ENCODE measurements at regions not wholly inside any gene's neighbourhood (a gene's known extent, or its start where the extent isn't known, plus 50 kb on each side); places are given as distances from the start of the nearest gene placed in this dataset.

- Histone ChIP-seq H3K4me2 (ENCODE audit: insufficient read depth in 1 of 2, low read depth in 2 of 2, low read length in 2 of 2) (no peak overlapping the region), H3K27ac (ENCODE audit: low read depth, low read length) (no peak overlapping the region), H3K4ac (replicated peaks; ENCODE audit: insufficient read length, low read depth, low read length) (no peak overlapping the region), H4K5ac (ENCODE audit: insufficient read length, low read depth, low read length) (no peak overlapping the region), H3K9ac (replicated peaks in 1 of 4; ENCODE audit: extremely low read depth in 1 of 4, low read depth in 3 of 4, low read length in 3 of 4) (no peak overlapping the region), H4K8ac (ENCODE audit: extremely low read depth, insufficient read depth, low read length) (no peak overlapping the region), H2AFZ (ENCODE audit: low read length) (no peak overlapping the region), H2BK5ac (ENCODE audit: low read depth, low read length) (no peak overlapping the region), H3K23ac (ENCODE audit: insufficient read length) (no peak overlapping the region), H3K79me1 (ENCODE audit: low read depth, low read length) (no peaks in the 10 kb centered on the region), H3K9me3 (ENCODE audit: insufficient read depth in 2 of 2, low read depth in 1 of 2, low read length in 1 of 2) (no peaks in the 10 kb centered on the region), H2BK12ac (ENCODE audit: low read depth, low read length) (no peak overlapping the region), H3K4me3 (ENCODE audit: extremely low read depth in 1 of 4, insufficient read depth in 2 of 4, low read depth in 3 of 4, low read length in 4 of 4) (no peak overlapping the region), H3K4me1 (replicated peaks in 1 of 4; ENCODE audit: control insufficient read depth in 3 of 4, insufficient read depth in 4 of 4, low read length in 3 of 4) (peaks cover 0 to 5% (median 0%) of the 10 kb centered on the region in 4 experiments; a peak in 1 of 7 replicates), H4K20me1 (replicated peaks in 1 of 2; ENCODE audit: control insufficient read depth in 1 of 2, insufficient read depth in 2 of 2, low read length in 2 of 2) (no peaks in the 10 kb centered on the region), H2BK120ac (replicated peaks; ENCODE audit: low read depth, low read length) (no peak overlapping the region), H2BK15ac (ENCODE audit: low read length) (no peak overlapping the region), H3K23me2 (ENCODE audit: low read depth, low read length) (no peaks in the 10 kb centered on the region), H3K27me3 (replicated peaks in 1 of 4; ENCODE audit: control insufficient read depth in 3 of 4, extremely low read depth in 1 of 4, insufficient read depth in 3 of 4, low read length in 3 of 4) (no peaks in the 10 kb centered on the region), H3K36me3 (ENCODE audit: control insufficient read depth in 2 of 4, insufficient read depth in 4 of 4, low read length in 3 of 4) (no peaks in the 10 kb centered on the region), H2AK5ac (ENCODE audit: low read depth, low read length) (no peak overlapping the region), H3K14ac (ENCODE audit: insufficient read length) (no peak overlapping the region), H4K91ac (replicated peaks; ENCODE audit: insufficient read length, low read length) (no peak overlapping the region), H3K18ac (ENCODE audit: extremely low read depth, low read length) (no peak overlapping the region), H3K79me2 (ENCODE audit: control insufficient read depth in 1 of 2, insufficient read depth in 2 of 2, low read length in 2 of 2) (no peaks in the 10 kb centered on the region), H2BK20ac (ENCODE audit: low read length) (no peak overlapping the region), H3K56ac (replicated peaks; ENCODE audit: insufficient read length, low read depth, low read length) (no peak overlapping the region)
- 81% methylated on average over 8 of the region's 8 CpGs; no CpG with 5 or more reads in 1 of the 2 experiments for WGBS, 2 experiments (ENCODE audit: extremely low coverage in 1 of 2, insufficient coverage in 1 of 2, insufficient read length in 1 of 2, insufficient replicate concordance in 2 of 2, low coverage in 1 of 2, low lambda C conversion rate in 2 of 2, missing lambda C conversion rate in 1 of 2)
- POLR2A ChIA-PET (ENCODE audit: partially characterized antibody): no interaction called here
- no peak for DNase-seq (ENCODE audit: low read depth in 1 of 2, low spot score in 2 of 2)
- FAIRE-seq: no peak
- CTCF ChIA-PET (ENCODE audit: partially characterized antibody): interaction anchor here (0.5 to 4.6 kb wide), 17 partner anchors 9 to 591 kb away, joined by 3 to 49 read pairs (median 6); no protein-coding TSS in a partner anchor
- TF ChIP-seq EP300 (IDR thresholded peaks at IDR 0.05; ENCODE audit: borderline replicate concordance in 1 of 2, low read depth in 2 of 2, low read length in 2 of 2) (no peak), SAP30 (IDR thresholded peaks at IDR 0.05; ENCODE audit: insufficient read depth, insufficient replicate concordance, low read length) (no peak), NRF1 (IDR thresholded peaks at IDR 0.05; ENCODE audit: low read depth, low read length) (no peak), RFX5 (IDR thresholded peaks at IDR 0.05; ENCODE audit: borderline replicate concordance, low read depth, low read length) (no peak), FOSL1 (IDR thresholded peaks at IDR 0.05; ENCODE audit: insufficient read depth, low read depth, low read length) (no peak), SP4 (IDR thresholded peaks at IDR 0.05; ENCODE audit: low read length) (no peak), CHD1 (IDR thresholded peaks at IDR 0.05; ENCODE audit: low read depth, low read length) (no peak), USF2 (IDR thresholded peaks at IDR 0.05; ENCODE audit: low read length) (no peak), RBBP5 (IDR thresholded peaks at IDR 0.05; ENCODE audit: borderline replicate concordance, low read depth, low read length) (no peak), TEAD4 (IDR thresholded peaks at IDR 0.05; ENCODE audit: low read depth, low read length) (no peak), ASH2L (IDR thresholded peaks at IDR 0.05; ENCODE audit: low read length) (no peak), MAX (IDR thresholded peaks at IDR 0.05) (no peak), SIRT6 (IDR thresholded peaks at IDR 0.05; ENCODE audit: low read length) (no peak), TAF7 (optimal IDR thresholded peaks at IDR 0.05; ENCODE audit: borderline replicate concordance, low read depth, low read length) (no peak)
Measured at GRCh38 chr6:132960720-132961119, 146.4 kb downstream of the RPS12 start.

Data from H1 (cell line).